Keratinocyte (primary cell): ENCODE measurements at regions not wholly inside any gene's neighbourhood (a gene's known extent, or its start where the extent isn't known, plus 50 kb on each side); places are given as distances from the start of the nearest gene placed in this dataset.

Experiments
- EZH2 ChIP-seq: IDR thresholded peaks from one replicate; pipeline ENCODE4 v1.6.1; 2012; ENCODE audit warnings: inconsistent platforms, mild to moderate bottlenecking, low read length, moderate library complexity
- TF ChIP-seq, protein P1 (sequence below), 3 experiments: IDR thresholded peaks in 1 of 3; conservative IDR thresholded peaks in 1 of 3; optimal IDR thresholded peaks in 1 of 3; 2 replicates in 2 of 3; 3 replicates in 1 of 3; pipeline versions ENCODE3 to v1.5.1; 2011; ENCODE audit warnings: low read length in 3 of 3, mild to moderate bottlenecking in 3 of 3, moderate library complexity in 2 of 3, control low read depth in 1 of 3, inconsistent platforms in 1 of 3; ENCODE audit not compliant: insufficient read depth in 2 of 3; ENCODE audit errors: extremely low read depth in 1 of 3

DNA sequence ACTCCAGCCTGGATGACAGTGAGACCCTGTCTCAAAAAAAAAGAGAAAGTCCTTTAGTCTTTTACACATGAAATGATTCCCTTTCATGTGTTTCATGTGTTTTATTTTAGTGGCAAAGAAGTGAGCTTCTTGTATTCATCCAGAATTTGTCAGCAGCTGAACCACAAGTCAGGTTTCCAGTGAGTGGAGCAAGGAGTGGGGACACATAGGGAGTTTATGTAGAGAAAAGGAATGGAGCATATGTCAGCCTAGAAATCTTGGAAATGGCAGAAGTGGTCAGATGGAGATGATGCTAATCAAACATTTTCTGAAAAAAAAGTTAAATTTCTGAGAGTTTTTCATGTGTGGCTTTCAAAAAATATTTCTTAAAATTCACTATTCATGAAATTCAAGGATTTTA is 383.0 kb upstream of the GATB start:
- TF ChIP-seq, protein P1, sequence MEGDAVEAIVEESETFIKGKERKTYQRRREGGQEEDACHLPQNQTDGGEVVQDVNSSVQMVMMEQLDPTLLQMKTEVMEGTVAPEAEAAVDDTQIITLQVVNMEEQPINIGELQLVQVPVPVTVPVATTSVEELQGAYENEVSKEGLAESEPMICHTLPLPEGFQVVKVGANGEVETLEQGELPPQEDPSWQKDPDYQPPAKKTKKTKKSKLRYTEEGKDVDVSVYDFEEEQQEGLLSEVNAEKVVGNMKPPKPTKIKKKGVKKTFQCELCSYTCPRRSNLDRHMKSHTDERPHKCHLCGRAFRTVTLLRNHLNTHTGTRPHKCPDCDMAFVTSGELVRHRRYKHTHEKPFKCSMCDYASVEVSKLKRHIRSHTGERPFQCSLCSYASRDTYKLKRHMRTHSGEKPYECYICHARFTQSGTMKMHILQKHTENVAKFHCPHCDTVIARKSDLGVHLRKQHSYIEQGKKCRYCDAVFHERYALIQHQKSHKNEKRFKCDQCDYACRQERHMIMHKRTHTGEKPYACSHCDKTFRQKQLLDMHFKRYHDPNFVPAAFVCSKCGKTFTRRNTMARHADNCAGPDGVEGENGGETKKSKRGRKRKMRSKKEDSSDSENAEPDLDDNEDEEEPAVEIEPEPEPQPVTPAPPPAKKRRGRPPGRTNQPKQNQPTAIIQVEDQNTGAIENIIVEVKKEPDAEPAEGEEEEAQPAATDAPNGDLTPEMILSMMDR (optimal IDR thresholded peaks at IDR 0.05 in 1 of 3, IDR thresholded peaks at IDR 0.05 in 1 of 3, conservative IDR thresholded peaks at IDR 0.05 in 1 of 3; ENCODE audit: extremely low read depth in 1 of 3, insufficient read depth in 2 of 3, low read length in 3 of 3) = no peak
- TF ChIP-seq EZH2 = no peak
